ENCODE measurements at regions not wholly inside any gene's neighbourhood (a gene's known extent, or its start where the extent isn't known, plus 50 kb on each side); places are given as distances from the start of the nearest gene placed in this dataset.
A peak's percentile ranks its signal among the peaks of the same experiment; 100 is the strongest.

GRCh38 chr1:90402893-90403849 lies 313.9 kb downstream of the BARHL2 start:
- no peaks in the 10 kb centered on the region for H3K36me3 Mint-ChIP-seq (ENCODE audit: insufficient read depth in 1 of 3, low read depth in 3 of 3)
- Histone ChIP-seq H4K91ac (ENCODE audit: insufficient read length, low read depth, low read length) (no peak overlapping the region), H3K18ac (ENCODE audit: insufficient read length, low read depth, low read length) (no peak overlapping the region), H3T11ph (ENCODE audit: low read length) (no peak overlapping the region), H2BK12ac (ENCODE audit: insufficient read length, low read depth, low read length) (no peak overlapping the region), H3K9ac (ENCODE audit: extremely low read depth, insufficient read length, low read length) (no peak overlapping the region), H3K27ac (ENCODE audit: insufficient read length, low read depth, low read length) (no peak overlapping the region), H3K79me2 (ENCODE audit: insufficient read depth, low read length) (no peaks in the 10 kb centered on the region), H3K23ac (ENCODE audit: insufficient read length, low read depth, low read length) (no peak overlapping the region), H3K4me1 (ENCODE audit: insufficient read depth, low read length) (0 out of 2 replicates have a peak, but pooled peaks cover 2% of the 10 kb centered on the region), H4K20me1 (ENCODE audit: control insufficient read depth, insufficient read depth, insufficient read length) (no peaks in the 10 kb centered on the region), H3K9me3 (ENCODE audit: control insufficient read depth, low read depth, low read length) (no peaks in the 10 kb centered on the region), H2AK5ac (ENCODE audit: insufficient read length, low read length) (no peak overlapping the region), H3K56ac (ENCODE audit: insufficient read length, low read depth, low read length) (no peak overlapping the region), H4K8ac (replicated peaks; ENCODE audit: insufficient read length, low read depth, low read length) (no peak overlapping the region), H3K14ac (ENCODE audit: insufficient read depth, low read length) (no peak overlapping the region), H3K27me3 (ENCODE audit: insufficient read depth, low read length) (no peaks in the 10 kb centered on the region), H2BK5ac (ENCODE audit: insufficient read length, low read length) (no peak overlapping the region), H2BK120ac (ENCODE audit: low read depth, low read length, poor library complexity, severe bottlenecking) (no peak overlapping the region), H4K5ac (ENCODE audit: insufficient read length, low read depth, low read length) (no peak overlapping the region), H3K4ac (ENCODE audit: low read depth, low read length) (no peak overlapping the region), H2AFZ (ENCODE audit: low read length) (no peak overlapping the region), H2BK15ac (ENCODE audit: low read depth, low read length) (no peak overlapping the region), H3K4me2 (ENCODE audit: insufficient read depth, insufficient read length, low read length) (no peak overlapping the region), H3K79me1 (ENCODE audit: insufficient read depth, low read depth, low read length, poor library complexity, severe bottlenecking) (no peaks in the 10 kb centered on the region), H3K23me2 (ENCODE audit: insufficient read length, low read depth, low read length, poor library complexity, severe bottlenecking) (no peaks in the 10 kb centered on the region), H2BK20ac (ENCODE audit: low read depth, low read length, poor library complexity, severe bottlenecking) (no peak overlapping the region)
- no peaks in the 10 kb centered on the region for H3K27me3 Mint-ChIP-seq (ENCODE audit: low read depth)
- no peaks in the 10 kb centered on the region for H3K9me3 Mint-ChIP-seq
- no peak for TF ChIP-seq CTCF (conservative IDR thresholded peaks at IDR 0.05)
- H3K4me3 Mint-ChIP-seq: no peak overlapping the region
- WGBS (ENCODE audit: extremely low coverage, insufficient read length, low lambda C conversion rate): no CpG with 5 or more reads among the region's 5 CpGs
- no peak overlapping the region for H3K27ac Mint-ChIP-seq
- DNase-seq: peak; percentile 47
- peaks cover 5 to 8% of the 10 kb centered on the region in 2 experiments; a peak in 3 of 4 replicates for H3K4me1 Mint-ChIP-seq
